GM19395 (cell line): ENCODE measurements at regions not wholly inside any gene's neighbourhood (a gene's known extent, or its start where the extent isn't known, plus 50 kb on each side); places are given as distances from the start of the nearest gene placed in this dataset.

Experiments
- ATAC-seq: cut with Tn5 transposase; IDR thresholded peaks from one replicate; pipeline ENCODE4 v1.9.1; 2021; ENCODE audit warnings: mild to moderate bottlenecking, moderate library complexity; ENCODE audit not compliant: unreplicated experiment

- ATAC-seq = no peak
Observed at GRCh38 chr7:113715981-113716856, 202.6 kb downstream of the PPP1R3A start.

- no peak for ATAC-seq
Observed at GRCh38 chr7:113715262-113715661, 203.5 kb downstream of the PPP1R3A start.

- peak; percentile 99 for ATAC-seq
Observed at GRCh38 chr7:113710310-113711096, 208.3 kb downstream of the PPP1R3A start.

GRCh38 chr7:113705439-113705838, 213.4 kb downstream of the PPP1R3A start:
- no peak for ATAC-seq

- peak; percentile 57 for ATAC-seq
Observed at GRCh38 chr7:113698556-113699220, 220.1 kb downstream of the PPP1R3A start.

- ATAC-seq = no peak
Observed at GRCh38 chr7:113694149-113694548, 224.7 kb downstream of the PPP1R3A start.

- ATAC-seq = no peak
Observed at GRCh38 chr7:113684165-113684564, 234.6 kb downstream of the PPP1R3A start.

- ATAC-seq = no peak
Observed at GRCh38 chr7:113677811-113678210, 241.0 kb downstream of the PPP1R3A start.

GRCh38 chr7:113664867-113665266, 253.9 kb downstream of the PPP1R3A start:
- no peak for ATAC-seq

GRCh38 chr7:113659416-113659815, 259.4 kb downstream of the PPP1R3A start:
- no peak for ATAC-seq

GRCh38 chr7:113657603-113658002, 261.2 kb downstream of the PPP1R3A start:
- ATAC-seq = peak; percentile 100

- ATAC-seq = no peak
Observed at GRCh38 chr7:113652501-113652900, 266.3 kb downstream of the PPP1R3A start.

- no peak for ATAC-seq
Observed at GRCh38 chr7:113649556-113649955, 269.3 kb downstream of the PPP1R3A start.

GRCh38 chr7:113639221-113639620, 279.6 kb downstream of the PPP1R3A start:
- no peak for ATAC-seq

- no peak for ATAC-seq
Observed at GRCh38 chr7:113636727-113637421, 281.9 kb downstream of the PPP1R3A start.

GRCh38 chr7:113635492-113635891, 283.3 kb downstream of the PPP1R3A start:
- no peak for ATAC-seq

GRCh38 chr7:113633073-113633472, 285.7 kb downstream of the PPP1R3A start:
- ATAC-seq = no peak

- ATAC-seq = no peak
Observed at GRCh38 chr7:113628948-113629847, 289.6 kb downstream of the PPP1R3A start.

GRCh38 chr7:113625494-113626102, 293.2 kb downstream of the PPP1R3A start:
- no peak for ATAC-seq
